ENCODE measurements at regions not wholly inside any gene's neighbourhood (a gene's known extent, or its start where the extent isn't known, plus 50 kb on each side); places are given as distances from the start of the nearest gene placed in this dataset.

DNA sequence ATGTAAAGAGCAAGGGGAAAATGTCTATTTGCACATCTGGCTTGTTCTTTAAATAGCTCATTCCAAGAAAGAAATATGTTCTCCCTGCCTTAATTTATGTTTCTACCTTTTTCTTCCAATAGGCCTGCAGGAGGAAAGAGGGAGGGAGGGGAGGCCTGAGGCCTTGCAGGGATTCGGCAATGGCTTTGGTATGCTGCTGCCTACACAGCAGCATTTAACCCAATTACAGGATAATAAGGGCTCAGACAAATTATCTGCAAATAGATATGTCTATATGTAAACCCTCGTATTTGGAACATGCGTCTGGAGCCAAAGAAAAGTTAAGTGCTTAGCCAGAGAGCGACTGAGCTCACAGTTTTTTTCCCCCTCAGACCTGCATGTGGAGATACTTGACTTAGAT is 277.2 kb downstream of the CDC5L start:
- no peak overlapping the region for H3K27ac ChIP-seq (ENCODE audit: low read depth in 1 of 3, low read length in 2 of 3)
- no peak for FAIRE-seq
- no peaks in the 10 kb centered on the region for H3K9me3 ChIP-seq (ENCODE audit: control insufficient read depth in 2 of 2, insufficient read depth in 1 of 2, low read depth in 1 of 2, low read length in 1 of 2)
- no peaks in the 10 kb centered on the region for H3K27me3 ChIP-seq (ENCODE audit: control insufficient read depth in 3 of 3, insufficient read depth in 3 of 3, low read length in 3 of 3)
- 90 to 93% (median 93%) methylated on average over 4 of the region's 4 CpGs for WGBS, 3 donors
- H3K4me1 ChIP-seq (ENCODE audit: control insufficient read depth in 3 of 3, insufficient read depth in 2 of 3, low read depth in 1 of 3, low read length in 2 of 3), result no peaks in the 10 kb centered on the region
- no peak overlapping the region for H3K4me3 ChIP-seq (ENCODE audit: low read depth in 1 of 3, low read length in 3 of 3)
- no peak for DNase-seq
- no peaks in the 10 kb centered on the region for H3K36me3 ChIP-seq (ENCODE audit: control insufficient read depth in 3 of 3, insufficient read depth in 2 of 3, low read depth in 1 of 3, low read length in 3 of 3)

DNA sequence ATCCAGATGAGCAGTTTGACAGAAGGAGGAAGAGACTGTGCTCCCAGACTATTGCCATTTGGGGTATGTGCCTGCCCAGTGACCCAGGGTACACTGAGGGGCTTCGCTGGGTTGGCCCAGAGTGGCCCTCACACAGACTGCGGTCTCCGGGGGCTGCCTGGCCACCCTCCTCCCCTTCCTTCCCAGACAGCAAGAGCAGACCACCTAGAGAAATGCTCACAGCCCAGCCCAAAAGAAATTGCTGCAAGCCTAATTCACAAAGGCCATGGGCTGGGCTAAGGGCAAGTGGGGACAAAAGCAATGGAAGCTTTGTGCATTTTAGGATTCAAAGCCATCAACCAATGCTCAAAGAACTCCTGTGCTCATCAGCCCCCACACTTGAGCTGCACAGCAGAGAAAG is 277.6 kb downstream of the CDC5L start:
- no peaks in the 10 kb centered on the region for H3K27me3 ChIP-seq (ENCODE audit: control insufficient read depth in 3 of 3, insufficient read depth in 3 of 3, low read length in 3 of 3)
- no peak for FAIRE-seq
- no peak overlapping the region for H3K4me3 ChIP-seq (ENCODE audit: low read depth in 1 of 3, low read length in 3 of 3)
- no peaks in the 10 kb centered on the region for H3K9me3 ChIP-seq (ENCODE audit: control insufficient read depth in 2 of 2, insufficient read depth in 1 of 2, low read depth in 1 of 2, low read length in 1 of 2)
- no peak overlapping the region for H3K27ac ChIP-seq (ENCODE audit: low read depth in 1 of 3, low read length in 2 of 3)
- DNase-seq, result no peak
- no peaks in the 10 kb centered on the region for H3K4me1 ChIP-seq (ENCODE audit: control insufficient read depth in 3 of 3, insufficient read depth in 2 of 3, low read depth in 1 of 3, low read length in 2 of 3)
- 95 to 99% (median 98%) methylated on average over 3 of the region's 3 CpGs for WGBS, 3 donors
- H3K36me3 ChIP-seq (ENCODE audit: control insufficient read depth in 3 of 3, insufficient read depth in 2 of 3, low read depth in 1 of 3, low read length in 3 of 3), result no peaks in the 10 kb centered on the region

DNA sequence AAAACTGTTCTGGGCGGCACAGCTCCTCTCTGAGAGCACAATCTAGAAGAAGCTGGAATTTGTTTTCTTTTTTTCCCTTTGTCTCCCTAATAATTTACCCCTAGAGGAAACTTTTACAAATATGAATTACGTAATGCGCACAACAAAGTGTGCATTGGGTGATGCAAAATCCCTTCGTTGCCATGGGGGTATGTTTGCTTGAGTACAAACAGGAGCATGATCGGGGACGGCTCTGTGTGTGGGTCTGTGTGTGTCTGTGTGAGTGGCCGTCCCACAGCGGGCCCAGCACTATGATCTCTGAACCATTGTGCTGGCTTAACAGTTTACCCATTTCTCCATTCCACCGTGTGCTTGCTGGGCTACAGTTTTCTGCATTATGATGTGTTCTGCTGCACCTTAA is 278.2 kb downstream of the CDC5L start:
- H3K27me3 ChIP-seq (ENCODE audit: control insufficient read depth in 3 of 3, insufficient read depth in 3 of 3, low read length in 3 of 3), result no peaks in the 10 kb centered on the region
- H3K36me3 ChIP-seq (ENCODE audit: control insufficient read depth in 3 of 3, insufficient read depth in 2 of 3, low read depth in 1 of 3, low read length in 3 of 3), result no peaks in the 10 kb centered on the region
- H3K9me3 ChIP-seq (ENCODE audit: control insufficient read depth in 2 of 2, insufficient read depth in 1 of 2, low read depth in 1 of 2, low read length in 1 of 2), result no peaks in the 10 kb centered on the region
- no peak overlapping the region for H3K27ac ChIP-seq (ENCODE audit: low read depth in 1 of 3, low read length in 2 of 3)
- DNase-seq, result no peak
- H3K4me3 ChIP-seq (ENCODE audit: low read depth in 1 of 3, low read length in 3 of 3), result no peak overlapping the region
- WGBS, 3 donors, result 93 to 96% (median 94%) methylated on average over 9 of the region's 9 CpGs
- no peak for FAIRE-seq
- no peaks in the 10 kb centered on the region for H3K4me1 ChIP-seq (ENCODE audit: control insufficient read depth in 3 of 3, insufficient read depth in 2 of 3, low read depth in 1 of 3, low read length in 2 of 3)

DNA sequence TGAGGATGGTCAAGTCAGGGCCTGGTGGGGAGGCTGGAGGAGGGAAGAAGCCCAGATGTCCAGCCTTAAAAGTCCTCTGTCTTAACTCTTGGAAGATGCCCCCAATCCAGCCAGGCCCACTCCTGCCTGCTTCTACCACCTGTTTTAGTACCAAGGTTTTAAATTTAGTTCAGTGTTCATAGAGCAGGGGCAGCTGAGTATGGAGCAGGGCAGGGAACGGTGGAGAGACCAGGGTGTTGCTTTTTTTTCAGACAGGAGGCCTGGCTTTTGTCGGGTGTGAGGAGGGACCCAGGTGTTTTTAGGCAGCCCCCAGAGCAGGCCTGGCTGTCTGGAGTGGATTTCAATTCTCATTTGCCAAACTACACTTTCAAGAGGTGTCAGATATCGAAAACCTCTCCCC is 278.8 kb downstream of the CDC5L start:
- no peak for FAIRE-seq
- no peaks in the 10 kb centered on the region for H3K9me3 ChIP-seq (ENCODE audit: control insufficient read depth in 2 of 2, insufficient read depth in 1 of 2, low read depth in 1 of 2, low read length in 1 of 2)
- H3K27me3 ChIP-seq (ENCODE audit: control insufficient read depth in 3 of 3, insufficient read depth in 3 of 3, low read length in 3 of 3), result no peaks in the 10 kb centered on the region
- H3K4me3 ChIP-seq (ENCODE audit: low read depth in 1 of 3, low read length in 3 of 3), result no peak overlapping the region
- no peaks in the 10 kb centered on the region for H3K4me1 ChIP-seq (ENCODE audit: control insufficient read depth in 3 of 3, insufficient read depth in 2 of 3, low read depth in 1 of 3, low read length in 2 of 3)
- 89 to 92% (median 91%) methylated on average over 3 of the region's 3 CpGs for WGBS, 3 donors
- no peaks in the 10 kb centered on the region for H3K36me3 ChIP-seq (ENCODE audit: control insufficient read depth in 3 of 3, insufficient read depth in 2 of 3, low read depth in 1 of 3, low read length in 3 of 3)
- H3K27ac ChIP-seq (ENCODE audit: low read depth in 1 of 3, low read length in 2 of 3), result no peak overlapping the region
- no peak for DNase-seq

DNA sequence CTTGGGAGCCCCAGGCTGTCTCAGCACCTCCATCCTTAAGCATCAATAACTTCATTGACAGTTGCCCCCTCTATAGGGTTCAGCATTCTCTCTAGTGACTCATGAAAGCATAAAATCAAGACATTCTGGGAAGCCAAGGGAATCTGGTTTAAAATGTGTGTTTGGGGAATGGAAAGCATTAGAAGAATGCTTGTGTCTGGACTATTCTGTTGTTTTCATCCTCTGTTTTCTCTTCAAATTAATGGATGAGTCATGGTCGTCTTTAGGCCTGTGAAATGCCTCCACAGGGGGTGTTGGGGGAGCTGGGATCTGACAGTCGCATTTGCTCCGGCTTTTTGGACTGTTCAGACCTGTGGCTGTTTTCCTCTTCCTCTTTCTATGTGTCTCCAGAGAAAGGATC is 279.7 kb downstream of the CDC5L start:
- no peaks in the 10 kb centered on the region for H3K27me3 ChIP-seq (ENCODE audit: control insufficient read depth in 3 of 3, insufficient read depth in 3 of 3, low read length in 3 of 3)
- H3K4me3 ChIP-seq (ENCODE audit: low read depth in 1 of 3, low read length in 3 of 3), result no peak overlapping the region
- H3K4me1 ChIP-seq (ENCODE audit: control insufficient read depth in 3 of 3, insufficient read depth in 2 of 3, low read depth in 1 of 3, low read length in 2 of 3), result no peaks in the 10 kb centered on the region
- H3K36me3 ChIP-seq (ENCODE audit: control insufficient read depth in 3 of 3, insufficient read depth in 2 of 3, low read depth in 1 of 3, low read length in 3 of 3), result no peaks in the 10 kb centered on the region
- no peaks in the 10 kb centered on the region for H3K9me3 ChIP-seq (ENCODE audit: control insufficient read depth in 2 of 2, insufficient read depth in 1 of 2, low read depth in 1 of 2, low read length in 1 of 2)
- WGBS, 3 donors, result 62 to 82% (median 76%) methylated on average over 3 of the region's 3 CpGs
- DNase-seq, result no peak
- no peak for FAIRE-seq
- no peak overlapping the region for H3K27ac ChIP-seq (ENCODE audit: low read depth in 1 of 3, low read length in 2 of 3)

DNA sequence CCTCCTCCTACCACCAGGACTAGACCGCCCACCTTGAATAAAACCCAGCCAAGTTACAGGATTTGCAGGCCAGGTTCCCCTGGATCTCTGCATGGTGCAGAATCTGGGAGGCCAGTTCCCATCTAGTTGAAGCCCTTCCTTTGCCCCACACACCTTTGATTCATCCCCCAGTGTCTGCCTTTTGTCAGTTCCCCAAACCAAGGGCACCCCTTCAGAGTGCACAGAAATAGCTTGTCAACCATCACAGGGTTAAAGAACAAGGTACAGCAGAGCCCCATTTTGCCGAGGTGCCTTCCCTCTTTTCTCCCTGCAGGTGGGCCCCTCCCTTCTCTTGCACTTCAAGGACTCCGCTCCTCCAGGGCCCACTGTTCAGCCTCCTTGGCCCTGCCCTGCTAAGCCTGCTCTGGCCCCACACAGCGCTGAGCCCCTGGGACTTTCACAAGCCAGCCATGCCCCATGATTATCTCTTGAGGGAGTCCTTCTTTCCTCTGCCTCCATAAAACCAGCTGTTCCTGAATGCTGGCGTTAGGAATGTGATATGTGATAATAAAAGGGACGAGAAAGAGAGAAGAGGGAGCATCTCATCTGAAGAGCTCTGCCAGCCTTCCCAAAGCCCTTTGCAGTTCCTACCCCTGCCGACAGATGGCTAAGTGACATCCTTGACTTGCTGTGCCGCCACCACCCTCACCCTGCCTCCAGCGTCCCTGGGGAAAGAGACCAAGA is 280.3 kb downstream of the CDC5L start:
- 40 to 65% (median 50%) methylated on average over 9 of the region's 9 CpGs for WGBS, 3 donors
- no peaks in the 10 kb centered on the region for H3K27me3 ChIP-seq (ENCODE audit: control insufficient read depth in 3 of 3, insufficient read depth in 3 of 3, low read length in 3 of 3)
- H3K27ac ChIP-seq (ENCODE audit: low read depth in 1 of 3, low read length in 2 of 3), result no peak overlapping the region
- H3K36me3 ChIP-seq (ENCODE audit: control insufficient read depth in 3 of 3, insufficient read depth in 2 of 3, low read depth in 1 of 3, low read length in 3 of 3), result no peaks in the 10 kb centered on the region
- H3K9me3 ChIP-seq (ENCODE audit: control insufficient read depth in 2 of 2, insufficient read depth in 1 of 2, low read depth in 1 of 2, low read length in 1 of 2), result no peaks in the 10 kb centered on the region
- no peak for FAIRE-seq
- H3K4me3 ChIP-seq (ENCODE audit: low read depth in 1 of 3, low read length in 3 of 3), result no peak overlapping the region
- peak; percentile 43 to 50 for DNase-seq
- no peaks in the 10 kb centered on the region for H3K4me1 ChIP-seq (ENCODE audit: control insufficient read depth in 3 of 3, insufficient read depth in 2 of 3, low read depth in 1 of 3, low read length in 2 of 3)

DNA sequence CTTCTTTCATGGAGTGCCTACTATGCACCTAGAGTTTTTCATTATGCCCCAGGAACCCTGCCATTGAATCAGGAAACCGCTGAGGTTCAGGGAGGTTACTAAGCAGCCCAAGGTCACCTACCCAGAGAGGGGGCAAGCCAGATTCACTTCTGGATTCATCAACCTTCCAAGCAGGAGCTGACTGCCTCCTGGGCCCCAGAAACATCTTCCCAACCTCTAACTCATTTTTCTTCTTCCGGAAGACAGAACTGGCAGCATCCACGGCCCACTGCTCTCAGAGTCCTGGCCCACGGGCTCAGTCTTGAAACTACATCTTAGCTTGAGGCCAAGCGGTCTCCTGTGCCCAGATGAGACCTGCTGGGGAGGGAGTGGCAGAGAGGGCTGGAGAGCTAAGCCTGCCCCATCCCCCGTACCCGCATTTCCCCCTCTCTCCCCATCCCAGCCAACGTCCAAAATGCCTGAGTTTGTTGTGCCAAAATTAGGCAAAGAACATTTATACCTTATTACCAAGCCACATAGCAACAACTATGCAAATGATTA is 281.0 kb downstream of the CDC5L start:
- no peak overlapping the region for H3K27ac ChIP-seq (ENCODE audit: low read depth in 1 of 3, low read length in 2 of 3)
- WGBS, 3 donors, result 74 to 82% (median 82%) methylated on average over 8 of the region's 8 CpGs
- H3K4me3 ChIP-seq (ENCODE audit: low read depth in 1 of 3, low read length in 3 of 3), result no peak overlapping the region
- H3K9me3 ChIP-seq (ENCODE audit: control insufficient read depth in 2 of 2, insufficient read depth in 1 of 2, low read depth in 1 of 2, low read length in 1 of 2), result no peaks in the 10 kb centered on the region
- H3K4me1 ChIP-seq (ENCODE audit: control insufficient read depth in 3 of 3, insufficient read depth in 2 of 3, low read depth in 1 of 3, low read length in 2 of 3), result no peaks in the 10 kb centered on the region
- FAIRE-seq, result no peak
- no peak for DNase-seq
- H3K27me3 ChIP-seq (ENCODE audit: control insufficient read depth in 3 of 3, insufficient read depth in 3 of 3, low read length in 3 of 3), result no peaks in the 10 kb centered on the region
- H3K36me3 ChIP-seq (ENCODE audit: control insufficient read depth in 3 of 3, insufficient read depth in 2 of 3, low read depth in 1 of 3, low read length in 3 of 3), result no peaks in the 10 kb centered on the region

DNA sequence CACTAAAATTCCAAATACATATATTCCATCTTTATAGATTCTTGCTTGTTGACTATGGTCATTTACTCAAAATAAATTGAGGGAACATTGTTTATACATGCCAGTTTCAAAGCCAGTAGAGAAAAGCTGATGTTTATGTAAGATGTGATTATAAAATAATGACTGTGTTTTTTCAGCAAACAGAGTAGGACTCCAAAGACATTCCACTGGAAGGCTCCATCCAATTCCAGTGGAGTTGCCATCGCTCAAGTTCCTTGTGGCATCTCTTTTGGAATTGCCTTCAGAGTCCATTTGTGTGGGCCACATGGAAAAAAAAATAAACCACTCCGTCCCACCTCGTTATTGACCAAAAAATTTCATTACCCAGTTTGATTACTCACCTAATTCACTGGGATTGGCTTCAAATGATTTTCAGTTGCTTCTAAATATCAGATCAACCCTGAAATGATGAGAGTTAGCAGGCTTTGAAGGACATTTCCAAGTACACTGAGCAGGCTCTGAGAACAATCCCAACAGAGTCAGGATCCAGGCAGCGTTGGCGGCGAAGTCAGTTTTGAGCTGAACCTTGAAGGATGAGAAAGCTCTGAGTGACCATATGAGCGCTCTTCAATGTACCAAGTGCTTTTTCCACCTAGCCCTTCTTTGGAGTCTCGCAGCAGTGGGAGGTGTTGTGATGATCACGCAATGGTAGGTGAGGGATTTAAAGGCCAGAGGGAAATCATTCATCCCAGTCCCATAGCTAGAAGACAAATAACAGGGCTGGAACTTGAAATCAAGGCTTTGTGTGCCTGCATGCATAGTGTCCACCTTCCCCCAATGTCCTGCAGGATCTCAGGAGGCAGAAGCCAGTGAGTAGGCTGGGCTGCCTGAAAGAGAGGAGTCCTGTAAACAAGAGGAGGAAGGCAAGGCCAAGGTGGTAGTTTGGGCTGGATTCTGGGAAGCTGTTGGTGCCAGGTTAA is 281.7 kb downstream of the CDC5L start:
- DNase-seq (no peak), FAIRE-seq (no peak)
- Histone ChIP-seq H3K36me3 (ENCODE audit: control insufficient read depth in 3 of 3, insufficient read depth in 2 of 3, low read depth in 1 of 3, low read length in 3 of 3) (no peaks in the 10 kb centered on the region), H3K9me3 (ENCODE audit: control insufficient read depth in 2 of 2, insufficient read depth in 1 of 2, low read depth in 1 of 2, low read length in 1 of 2) (no peaks in the 10 kb centered on the region), H3K27me3 (ENCODE audit: control insufficient read depth in 3 of 3, insufficient read depth in 3 of 3, low read length in 3 of 3) (no peaks in the 10 kb centered on the region), H3K4me1 (ENCODE audit: control insufficient read depth in 3 of 3, insufficient read depth in 2 of 3, low read depth in 1 of 3, low read length in 2 of 3) (no peaks in the 10 kb centered on the region), H3K4me3 (ENCODE audit: low read depth in 1 of 3, low read length in 3 of 3) (no peak overlapping the region), H3K27ac (ENCODE audit: low read depth in 1 of 3, low read length in 2 of 3) (no peak overlapping the region)
- WGBS, 3 donors, result 82 to 94% (median 94%) methylated on average over 9 of the region's 9 CpGs
